ENCODE measurements at regions not wholly inside any gene's neighbourhood (a gene's known extent, or its start where the extent isn't known, plus 50 kb on each side); places are given as distances from the start of the nearest gene placed in this dataset.

DNA sequence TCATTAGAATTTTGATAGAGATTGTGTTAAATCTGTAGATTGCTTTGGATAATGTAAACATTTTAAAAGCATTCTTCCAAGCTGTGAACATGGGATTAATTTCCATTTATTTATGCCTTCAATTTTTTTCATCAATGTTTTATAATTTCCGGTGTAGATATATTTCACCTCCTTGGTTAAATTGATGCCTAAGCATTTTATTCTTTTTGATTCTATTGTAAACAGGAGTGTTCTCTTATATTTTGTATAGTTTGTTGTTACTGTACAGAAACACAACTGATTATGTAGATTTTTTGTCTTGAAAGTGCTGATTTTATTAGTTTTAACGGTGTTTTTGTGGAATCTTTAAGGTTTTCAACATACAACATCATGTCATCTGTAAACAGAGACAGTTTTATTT, 355.0 kb downstream of the EDEM1 start:
- Mint-ChIP-seq H3K4me1 (ENCODE audit: unreplicated experiment) (no peaks in the 10 kb centered on the region), H3K27ac (ENCODE audit: unreplicated experiment) (no peak overlapping the region), H3K4me3 (ENCODE audit: unreplicated experiment) (no peak overlapping the region), H3K27me3 (ENCODE audit: unreplicated experiment) (no peaks in the 10 kb centered on the region), H3K36me3 (ENCODE audit: low read depth, unreplicated experiment) (no peaks in the 10 kb centered on the region), H3K9me3 (ENCODE audit: unreplicated experiment) (peaks cover 11% of the 10 kb centered on the region)
- DNase-seq (ENCODE audit: low spot score): no peak
- TF ChIP-seq, protein P1, sequence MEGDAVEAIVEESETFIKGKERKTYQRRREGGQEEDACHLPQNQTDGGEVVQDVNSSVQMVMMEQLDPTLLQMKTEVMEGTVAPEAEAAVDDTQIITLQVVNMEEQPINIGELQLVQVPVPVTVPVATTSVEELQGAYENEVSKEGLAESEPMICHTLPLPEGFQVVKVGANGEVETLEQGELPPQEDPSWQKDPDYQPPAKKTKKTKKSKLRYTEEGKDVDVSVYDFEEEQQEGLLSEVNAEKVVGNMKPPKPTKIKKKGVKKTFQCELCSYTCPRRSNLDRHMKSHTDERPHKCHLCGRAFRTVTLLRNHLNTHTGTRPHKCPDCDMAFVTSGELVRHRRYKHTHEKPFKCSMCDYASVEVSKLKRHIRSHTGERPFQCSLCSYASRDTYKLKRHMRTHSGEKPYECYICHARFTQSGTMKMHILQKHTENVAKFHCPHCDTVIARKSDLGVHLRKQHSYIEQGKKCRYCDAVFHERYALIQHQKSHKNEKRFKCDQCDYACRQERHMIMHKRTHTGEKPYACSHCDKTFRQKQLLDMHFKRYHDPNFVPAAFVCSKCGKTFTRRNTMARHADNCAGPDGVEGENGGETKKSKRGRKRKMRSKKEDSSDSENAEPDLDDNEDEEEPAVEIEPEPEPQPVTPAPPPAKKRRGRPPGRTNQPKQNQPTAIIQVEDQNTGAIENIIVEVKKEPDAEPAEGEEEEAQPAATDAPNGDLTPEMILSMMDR (IDR thresholded peaks at IDR 0.05; ENCODE audit: unreplicated experiment): no peak

DNA sequence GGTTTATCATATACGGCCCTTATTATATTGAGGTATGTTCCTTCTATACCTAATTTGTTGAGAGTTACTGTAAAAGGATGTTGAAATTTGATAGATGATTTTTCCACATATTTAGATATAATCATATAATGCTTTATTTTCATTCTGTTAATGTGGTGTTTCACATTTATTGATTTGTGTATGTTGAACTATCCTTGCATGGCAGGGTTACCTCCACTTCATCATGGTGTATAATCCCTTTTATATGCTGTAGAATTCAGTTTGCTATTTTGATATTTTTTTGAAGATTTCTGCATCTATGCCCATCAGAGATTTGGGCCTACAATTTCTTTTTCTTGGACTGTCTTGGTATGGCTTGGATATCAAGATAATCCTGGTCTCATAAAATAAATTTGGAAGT, 355.5 kb downstream of the EDEM1 start:
- TF ChIP-seq, protein P1 (IDR thresholded peaks at IDR 0.05; ENCODE audit: unreplicated experiment): no peak
- no peaks in the 10 kb centered on the region for H3K36me3 Mint-ChIP-seq (ENCODE audit: low read depth, unreplicated experiment)
- H3K4me3 Mint-ChIP-seq (ENCODE audit: unreplicated experiment): no peak overlapping the region
- no peaks in the 10 kb centered on the region for H3K4me1 Mint-ChIP-seq (ENCODE audit: unreplicated experiment)
- peaks cover 11% of the 10 kb centered on the region for H3K9me3 Mint-ChIP-seq (ENCODE audit: unreplicated experiment)
- no peaks in the 10 kb centered on the region for H3K27me3 Mint-ChIP-seq (ENCODE audit: unreplicated experiment)
- no peak overlapping the region for H3K27ac Mint-ChIP-seq (ENCODE audit: unreplicated experiment)
- DNase-seq (ENCODE audit: low spot score): no peak

DNA sequence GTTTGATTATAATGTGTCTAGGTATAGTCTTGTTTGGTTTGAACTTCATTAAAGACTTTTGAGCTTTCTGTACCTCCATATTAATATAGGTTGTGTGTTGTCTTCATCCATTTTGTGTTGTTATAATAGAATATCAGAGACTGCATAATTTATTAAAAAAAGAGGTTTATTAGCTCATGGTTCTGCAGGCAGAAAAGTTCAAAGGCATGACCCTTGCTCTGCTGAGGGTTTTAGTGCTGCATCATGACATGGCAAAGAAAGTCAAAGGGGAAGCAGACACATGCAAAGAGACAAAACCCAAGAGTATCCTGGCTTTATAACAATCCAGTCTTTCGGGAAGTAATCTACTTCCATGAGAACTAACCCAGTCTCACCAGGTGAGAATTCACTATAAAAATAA, 358.2 kb downstream of the EDEM1 start:
- no peak overlapping the region for H3K27ac Mint-ChIP-seq (ENCODE audit: unreplicated experiment)
- no peaks in the 10 kb centered on the region for H3K36me3 Mint-ChIP-seq (ENCODE audit: low read depth, unreplicated experiment)
- H3K27me3 Mint-ChIP-seq (ENCODE audit: unreplicated experiment): no peaks in the 10 kb centered on the region
- no peaks in the 10 kb centered on the region for H3K4me1 Mint-ChIP-seq (ENCODE audit: unreplicated experiment)
- no peak overlapping the region for H3K4me3 Mint-ChIP-seq (ENCODE audit: unreplicated experiment)
- no peak for DNase-seq (ENCODE audit: low spot score)
- H3K9me3 Mint-ChIP-seq (ENCODE audit: unreplicated experiment): peaks cover 19% of the 10 kb centered on the region
- TF ChIP-seq, protein P1 (IDR thresholded peaks at IDR 0.05; ENCODE audit: unreplicated experiment): no peak

DNA sequence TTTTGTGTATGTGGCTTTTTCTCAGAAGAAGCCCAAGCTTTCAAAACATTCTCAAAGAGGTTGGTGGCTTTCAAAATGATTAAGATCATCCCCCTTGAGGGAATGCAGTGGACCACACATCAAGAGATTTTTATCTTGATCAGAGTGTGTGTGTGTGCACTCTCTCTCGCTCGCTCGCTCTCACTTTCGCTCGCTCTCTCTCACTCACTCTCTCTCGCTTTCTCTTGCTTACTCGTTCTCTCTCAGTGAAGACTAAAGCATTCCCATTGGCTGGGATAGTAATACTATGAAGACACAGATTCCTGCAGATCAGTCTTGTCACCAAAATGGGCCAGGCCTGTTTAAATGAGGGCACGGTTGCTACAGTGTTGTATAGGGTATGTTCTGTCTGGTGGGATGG, 365.7 kb downstream of the EDEM1 start:
- Mint-ChIP-seq H3K27ac (ENCODE audit: unreplicated experiment) (no peak overlapping the region), H3K27me3 (ENCODE audit: unreplicated experiment) (peaks cover 4% of the 10 kb centered on the region), H3K4me1 (ENCODE audit: unreplicated experiment) (no peaks in the 10 kb centered on the region), H3K36me3 (ENCODE audit: low read depth, unreplicated experiment) (peaks cover 5% of the 10 kb centered on the region), H3K4me3 (ENCODE audit: unreplicated experiment) (no peak overlapping the region), H3K9me3 (ENCODE audit: unreplicated experiment) (peaks cover 21% of the 10 kb centered on the region)
- no peak for DNase-seq (ENCODE audit: low spot score)
- TF ChIP-seq, protein P1 (IDR thresholded peaks at IDR 0.05; ENCODE audit: unreplicated experiment): no peak

DNA sequence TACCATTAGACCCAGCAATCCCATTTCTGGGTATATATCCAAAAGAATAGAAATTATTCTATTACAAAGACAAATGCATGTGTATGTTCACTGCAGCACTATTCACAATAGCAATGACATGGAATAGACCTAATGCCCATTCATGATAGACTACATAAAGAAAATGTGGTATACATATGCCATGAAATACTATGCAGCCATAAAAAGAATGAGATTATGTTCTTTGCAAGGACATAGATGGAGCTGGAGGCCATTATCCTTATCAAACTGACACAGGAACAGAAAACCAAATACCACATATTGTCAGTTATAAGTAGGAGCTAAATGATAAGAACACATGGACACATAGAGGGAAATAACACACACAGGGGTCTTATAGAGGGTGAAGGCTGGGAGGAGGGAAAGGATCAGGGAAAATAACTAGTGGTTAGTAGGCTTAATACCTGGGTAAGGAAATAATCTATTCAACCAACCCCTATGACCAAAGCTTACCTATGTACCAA, 366.8 kb downstream of the EDEM1 start:
- TF ChIP-seq, protein P1 (IDR thresholded peaks at IDR 0.05; ENCODE audit: unreplicated experiment): no peak
- Mint-ChIP-seq H3K27ac (ENCODE audit: unreplicated experiment) (no peak overlapping the region), H3K36me3 (ENCODE audit: low read depth, unreplicated experiment) (peaks cover 5% of the 10 kb centered on the region), H3K9me3 (ENCODE audit: unreplicated experiment) (peaks cover 20% of the 10 kb centered on the region), H3K4me3 (ENCODE audit: unreplicated experiment) (no peak overlapping the region), H3K27me3 (ENCODE audit: unreplicated experiment) (peaks cover 4% of the 10 kb centered on the region), H3K4me1 (ENCODE audit: unreplicated experiment) (no peaks in the 10 kb centered on the region)
- no peak for DNase-seq (ENCODE audit: low spot score)
